ENCODE measurements at regions not wholly inside any gene's neighbourhood (a gene's known extent, or its start where the extent isn't known, plus 50 kb on each side); places are given as distances from the start of the nearest gene placed in this dataset.

DNA sequence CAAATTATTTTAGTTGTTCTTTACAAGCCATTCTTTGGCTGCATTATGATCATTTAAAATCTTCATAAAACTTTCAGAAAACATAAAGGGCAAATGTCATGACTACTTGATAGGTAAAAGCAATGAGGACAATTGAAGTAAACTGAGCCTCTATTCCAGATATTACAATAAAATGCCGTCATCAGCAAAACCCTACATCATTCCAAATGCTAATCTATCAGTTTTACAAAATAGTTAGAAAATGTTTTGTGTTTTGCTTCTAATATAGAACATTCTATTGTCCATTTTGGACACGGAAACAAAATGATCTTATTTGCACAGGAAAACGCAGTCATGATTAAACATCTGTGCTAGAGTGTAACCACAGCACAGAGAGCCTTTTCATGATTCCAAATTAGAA is 1330.6 kb upstream of the ADGRL3 start:
- no peak for FAIRE-seq
- TF ChIP-seq, protein P1, sequence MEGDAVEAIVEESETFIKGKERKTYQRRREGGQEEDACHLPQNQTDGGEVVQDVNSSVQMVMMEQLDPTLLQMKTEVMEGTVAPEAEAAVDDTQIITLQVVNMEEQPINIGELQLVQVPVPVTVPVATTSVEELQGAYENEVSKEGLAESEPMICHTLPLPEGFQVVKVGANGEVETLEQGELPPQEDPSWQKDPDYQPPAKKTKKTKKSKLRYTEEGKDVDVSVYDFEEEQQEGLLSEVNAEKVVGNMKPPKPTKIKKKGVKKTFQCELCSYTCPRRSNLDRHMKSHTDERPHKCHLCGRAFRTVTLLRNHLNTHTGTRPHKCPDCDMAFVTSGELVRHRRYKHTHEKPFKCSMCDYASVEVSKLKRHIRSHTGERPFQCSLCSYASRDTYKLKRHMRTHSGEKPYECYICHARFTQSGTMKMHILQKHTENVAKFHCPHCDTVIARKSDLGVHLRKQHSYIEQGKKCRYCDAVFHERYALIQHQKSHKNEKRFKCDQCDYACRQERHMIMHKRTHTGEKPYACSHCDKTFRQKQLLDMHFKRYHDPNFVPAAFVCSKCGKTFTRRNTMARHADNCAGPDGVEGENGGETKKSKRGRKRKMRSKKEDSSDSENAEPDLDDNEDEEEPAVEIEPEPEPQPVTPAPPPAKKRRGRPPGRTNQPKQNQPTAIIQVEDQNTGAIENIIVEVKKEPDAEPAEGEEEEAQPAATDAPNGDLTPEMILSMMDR (IDR thresholded peaks at IDR 0.05; ENCODE audit: insufficient read depth, missing control alignments) = no peak
- DNase-seq (ENCODE audit: insufficient read length, low spot score) = no peak

DNA sequence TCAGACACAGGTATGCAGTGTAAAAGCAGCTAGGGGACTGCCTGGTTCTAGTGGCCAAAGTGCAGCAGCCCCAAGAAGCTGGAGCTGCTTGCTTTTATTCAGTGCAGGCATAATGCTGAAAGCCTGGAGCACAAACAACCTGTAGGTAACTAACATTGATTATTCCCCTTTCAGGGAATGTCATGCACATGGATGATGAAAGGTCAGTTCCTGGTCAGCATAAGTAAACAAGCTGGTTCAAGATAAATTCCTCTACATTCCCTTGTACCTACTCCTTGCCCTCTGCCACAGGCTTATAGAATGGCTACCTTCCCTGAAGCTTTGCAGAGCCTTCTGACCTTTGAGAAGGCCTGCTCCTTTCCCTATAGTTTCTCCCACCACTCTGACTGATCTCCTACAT is 1318.5 kb upstream of the ADGRL3 start:
- FAIRE-seq (no peak), DNase-seq (ENCODE audit: insufficient read length, low spot score) (no peak)
- TF ChIP-seq, protein P1 (IDR thresholded peaks at IDR 0.05; ENCODE audit: insufficient read depth, missing control alignments) = no peak

DNA sequence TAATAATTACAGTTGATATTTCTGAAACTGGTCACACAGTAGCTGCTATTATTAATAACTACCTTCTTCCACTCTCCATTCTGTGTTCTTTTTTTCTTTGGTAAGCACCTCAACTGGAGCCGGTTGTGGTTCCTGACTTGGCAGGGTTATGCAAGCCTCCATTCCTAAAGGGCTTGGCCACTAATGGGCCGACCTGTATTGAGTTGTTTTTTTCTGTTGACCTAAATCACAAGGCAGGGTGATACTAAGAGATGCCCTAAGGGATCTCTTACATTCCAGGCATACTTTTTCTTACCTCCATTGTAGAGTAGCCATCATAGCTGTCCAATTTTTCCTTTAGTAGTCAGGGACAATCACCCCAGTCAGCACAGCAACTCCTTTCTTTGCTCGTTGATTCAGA is 1295.8 kb upstream of the ADGRL3 start:
- TF ChIP-seq, protein P1 (IDR thresholded peaks at IDR 0.05; ENCODE audit: insufficient read depth, missing control alignments) = no peak
- no peak for DNase-seq (ENCODE audit: insufficient read length, low spot score)
- no peak for FAIRE-seq

DNA sequence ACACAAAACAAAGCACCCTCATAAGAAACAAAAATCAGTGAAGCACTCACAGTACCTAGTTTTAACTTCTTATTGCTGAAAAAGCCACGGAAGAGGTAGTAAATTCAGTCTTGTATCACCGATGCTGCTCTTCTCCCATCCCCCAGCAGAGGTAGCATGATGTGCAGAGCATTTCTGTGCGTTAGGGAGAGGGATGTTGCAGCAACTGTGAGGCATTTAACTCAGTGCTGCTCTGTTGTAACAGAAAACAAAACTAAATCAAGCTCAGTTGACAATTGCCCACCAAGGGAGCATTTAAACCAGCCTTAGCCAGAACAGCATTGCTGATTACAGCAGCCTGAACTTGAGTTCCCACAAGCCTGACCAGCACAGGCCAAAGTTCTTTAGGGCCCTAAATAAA is 1279.7 kb upstream of the ADGRL3 start:
- no peak for FAIRE-seq
- DNase-seq (ENCODE audit: insufficient read length, low spot score) = no peak
- TF ChIP-seq, protein P1 (IDR thresholded peaks at IDR 0.05; ENCODE audit: insufficient read depth, missing control alignments) = no peak

DNA sequence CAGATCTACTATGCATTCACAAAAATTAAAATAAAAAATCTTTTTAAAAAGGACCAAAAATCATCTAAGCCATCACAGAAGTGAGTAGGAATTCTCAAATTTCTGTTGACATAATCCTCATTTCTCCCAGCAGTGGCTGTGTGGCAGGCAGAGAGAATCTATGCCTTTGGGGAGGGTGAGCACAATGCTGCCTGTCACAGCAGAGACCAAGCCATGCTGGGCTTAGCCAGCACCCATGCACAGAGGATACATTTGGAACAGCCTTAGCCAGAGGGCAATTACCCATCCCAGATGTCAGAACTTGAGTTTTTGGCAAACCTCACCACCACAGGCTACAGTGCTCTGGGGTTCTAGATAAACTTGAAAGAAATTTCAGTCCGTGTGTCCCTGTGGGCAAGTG is 1274.8 kb upstream of the ADGRL3 start:
- TF ChIP-seq, protein P1 (IDR thresholded peaks at IDR 0.05; ENCODE audit: insufficient read depth, missing control alignments) = no peak
- FAIRE-seq (no peak), DNase-seq (ENCODE audit: insufficient read length, low spot score) (no peak)

DNA sequence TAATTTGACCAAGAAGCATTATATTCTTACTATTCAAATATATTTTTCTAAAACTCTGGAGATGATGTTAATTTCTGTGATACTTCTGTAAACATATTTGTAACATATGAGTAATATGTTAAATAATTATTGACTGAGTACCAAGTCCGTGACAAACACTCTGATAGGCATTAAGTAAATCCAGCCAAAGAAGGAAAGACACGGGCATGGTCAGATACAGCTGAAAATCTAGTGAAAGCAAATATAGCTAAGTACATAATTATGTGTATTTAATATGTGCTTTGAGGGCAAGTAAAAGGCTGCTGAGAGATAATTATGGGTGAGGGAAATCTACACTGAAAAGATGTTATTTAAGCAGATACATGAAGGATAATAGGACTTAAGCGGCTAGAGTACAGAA is 1263.6 kb upstream of the ADGRL3 start:
- TF ChIP-seq, protein P1 (IDR thresholded peaks at IDR 0.05; ENCODE audit: insufficient read depth, missing control alignments) = no peak
- DNase-seq (ENCODE audit: insufficient read length, low spot score) (no peak), FAIRE-seq (peak; percentile 84)

DNA sequence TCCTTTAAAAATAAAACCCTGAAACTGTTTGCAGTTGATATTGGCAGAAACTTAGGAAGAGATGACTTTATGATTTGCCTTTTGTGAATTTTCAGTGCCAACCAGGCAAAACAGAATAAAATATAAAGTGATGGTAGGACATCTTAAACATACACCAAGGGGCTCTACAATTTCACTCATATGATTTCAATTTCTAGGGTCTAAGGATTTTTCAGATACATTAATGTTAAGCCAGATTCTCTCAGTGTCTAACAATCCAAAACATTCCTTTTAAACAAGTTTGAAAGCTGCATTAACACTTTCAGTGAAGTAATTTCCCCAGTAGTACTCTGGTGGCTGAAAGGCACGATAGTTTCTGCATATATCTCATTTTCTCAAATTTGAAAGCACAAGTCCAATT is 1262.0 kb upstream of the ADGRL3 start:
- no peak for FAIRE-seq
- DNase-seq (ENCODE audit: insufficient read length, low spot score) = no peak

More for the DNA sequence above, 1262.0 kb upstream of the ADGRL3 start:
- TF ChIP-seq, protein P1 (IDR thresholded peaks at IDR 0.05; ENCODE audit: insufficient read depth, missing control alignments) = no peak
